ENCODE measurements at regions not wholly inside any gene's neighbourhood (a gene's known extent, or its start where the extent isn't known, plus 50 kb on each side); places are given as distances from the start of the nearest gene placed in this dataset.
"Not testable (repeated sequence)": the region's sequence is repeated elsewhere in the genome, so short reads cannot be mapped to it uniquely, and the experiment has no call there.

DNA sequence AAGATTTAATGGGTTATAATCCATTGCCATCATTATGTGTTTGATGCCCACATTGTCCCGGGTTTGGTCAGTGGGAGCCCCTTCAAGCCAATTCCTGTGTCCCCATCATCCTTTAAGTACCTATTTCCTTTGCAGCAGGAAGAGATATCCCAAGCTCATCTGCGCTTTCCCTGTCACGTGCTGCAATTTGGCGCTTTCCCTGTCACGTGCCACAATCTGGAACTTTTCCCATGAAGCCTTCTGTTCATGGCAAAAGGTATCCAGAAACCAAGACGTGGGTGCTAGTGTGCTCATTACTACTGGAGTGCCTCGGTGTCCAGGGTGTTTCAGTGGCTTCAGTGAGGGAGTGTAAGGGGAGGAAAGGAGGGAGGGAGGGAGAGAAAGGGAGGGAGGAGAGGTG lies 168.5 kb downstream of the NPIPB11 start:
- Histone ChIP-seq H3K27ac (ENCODE audit: low read length) (no peak overlapping the region), H3K4me1 (ENCODE audit: control insufficient read depth, low read depth, low read length) (no peaks in the 10 kb centered on the region), H3K27me3 (ENCODE audit: control insufficient read depth, insufficient read depth, low read length) (no peaks in the 10 kb centered on the region), H3K9ac (ENCODE audit: low read length) (no peak overlapping the region), H3K36me3 (ENCODE audit: control insufficient read depth, low read depth, low read length) (no peaks in the 10 kb centered on the region), H3K9me3 (ENCODE audit: control insufficient read depth, low read depth, low read length) (no peaks in the 10 kb centered on the region), H3K4me3 (ENCODE audit: low read length) (no peak overlapping the region)

DNA sequence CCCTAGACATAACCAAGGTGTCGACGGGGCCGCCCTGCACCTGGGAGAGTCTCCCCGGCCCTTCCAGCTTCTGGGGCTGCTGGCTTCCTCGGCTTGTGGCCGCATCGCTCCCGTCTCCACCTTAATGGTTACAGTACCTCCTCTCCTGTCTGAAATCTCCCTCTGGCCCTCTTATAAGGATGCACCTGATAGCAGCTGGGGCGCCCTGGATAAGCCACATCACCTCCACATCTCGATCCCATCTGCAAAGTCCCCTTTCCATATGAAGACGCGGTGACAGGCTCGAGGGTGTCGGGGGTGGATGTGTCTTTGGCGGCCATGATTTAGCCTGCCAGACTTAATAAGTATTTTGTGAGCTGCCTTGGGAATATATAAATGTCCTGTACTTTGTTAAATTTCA lies 169.0 kb downstream of the NPIPB11 start:
- not testable (repeated sequence) for H3K4me1 ChIP-seq (ENCODE audit: control insufficient read depth, low read depth, low read length); H3K4me3 ChIP-seq (ENCODE audit: low read length); H3K27me3 ChIP-seq (ENCODE audit: control insufficient read depth, insufficient read depth, low read length); H3K27ac ChIP-seq (ENCODE audit: low read length); H3K9me3 ChIP-seq (ENCODE audit: control insufficient read depth, low read depth, low read length); H3K36me3 ChIP-seq (ENCODE audit: control insufficient read depth, low read depth, low read length); H3K9ac ChIP-seq (ENCODE audit: low read length)

DNA sequence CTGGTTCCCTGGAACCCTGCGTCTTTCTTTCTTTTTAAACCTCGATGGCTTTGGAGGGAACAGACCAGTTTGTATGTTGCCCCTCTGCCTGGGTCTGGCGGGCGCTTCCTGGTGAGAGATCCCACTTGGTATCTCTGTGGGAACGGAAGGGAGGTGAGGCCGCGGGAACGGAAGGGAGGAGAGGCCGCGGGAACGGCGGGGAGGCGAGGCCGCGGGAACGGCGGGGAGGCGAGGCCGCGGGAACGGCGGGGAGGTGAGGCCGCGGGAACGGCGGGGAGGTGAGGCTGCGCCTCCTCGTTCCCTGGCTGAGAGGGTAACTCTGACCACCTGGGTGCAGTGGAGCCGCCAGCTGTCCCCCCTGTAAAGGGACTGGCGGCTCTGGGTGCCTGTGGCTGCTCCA lies 169.5 kb downstream of the NPIPB11 start:
- H3K27me3 ChIP-seq (ENCODE audit: control insufficient read depth, insufficient read depth, low read length); H3K4me1 ChIP-seq (ENCODE audit: control insufficient read depth, low read depth, low read length); H3K36me3 ChIP-seq (ENCODE audit: control insufficient read depth, low read depth, low read length); H3K4me3 ChIP-seq (ENCODE audit: low read length); H3K27ac ChIP-seq (ENCODE audit: low read length); H3K9me3 ChIP-seq (ENCODE audit: control insufficient read depth, low read depth, low read length); H3K9ac ChIP-seq (ENCODE audit: low read length): not testable (repeated sequence)

DNA sequence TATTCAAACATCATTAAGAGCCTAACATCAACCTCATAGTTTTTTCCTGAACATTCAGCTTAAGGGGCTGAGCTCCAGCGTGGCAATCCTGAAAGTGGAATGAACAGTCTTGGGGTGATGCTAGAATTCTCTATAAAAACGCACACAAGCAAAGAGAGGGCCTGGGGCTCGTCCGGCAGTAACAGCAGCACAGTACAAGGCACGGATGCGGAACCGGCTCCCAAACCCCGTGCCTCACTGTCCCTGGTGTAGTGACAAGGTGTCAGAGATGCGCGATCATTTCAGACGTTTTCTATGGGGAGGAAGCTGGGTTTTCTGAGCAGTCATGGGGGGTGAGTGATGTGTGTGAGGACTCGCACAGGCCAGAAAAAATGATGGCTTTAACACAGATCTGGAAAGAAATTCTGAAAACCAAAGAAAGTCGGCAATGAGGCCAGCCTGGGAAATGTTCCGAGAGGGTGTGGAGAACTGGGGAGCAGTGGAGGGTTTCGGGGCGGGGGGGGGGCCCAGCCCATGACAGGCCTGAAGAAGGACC lies 170.6 kb downstream of the NPIPB11 start:
- H3K27me3 ChIP-seq (ENCODE audit: control insufficient read depth, insufficient read depth, low read length); H3K4me1 ChIP-seq (ENCODE audit: control insufficient read depth, low read depth, low read length); H3K9me3 ChIP-seq (ENCODE audit: control insufficient read depth, low read depth, low read length); H3K9ac ChIP-seq (ENCODE audit: low read length); H3K4me3 ChIP-seq (ENCODE audit: low read length); H3K36me3 ChIP-seq (ENCODE audit: control insufficient read depth, low read depth, low read length); H3K27ac ChIP-seq (ENCODE audit: low read length): not testable (repeated sequence)

DNA sequence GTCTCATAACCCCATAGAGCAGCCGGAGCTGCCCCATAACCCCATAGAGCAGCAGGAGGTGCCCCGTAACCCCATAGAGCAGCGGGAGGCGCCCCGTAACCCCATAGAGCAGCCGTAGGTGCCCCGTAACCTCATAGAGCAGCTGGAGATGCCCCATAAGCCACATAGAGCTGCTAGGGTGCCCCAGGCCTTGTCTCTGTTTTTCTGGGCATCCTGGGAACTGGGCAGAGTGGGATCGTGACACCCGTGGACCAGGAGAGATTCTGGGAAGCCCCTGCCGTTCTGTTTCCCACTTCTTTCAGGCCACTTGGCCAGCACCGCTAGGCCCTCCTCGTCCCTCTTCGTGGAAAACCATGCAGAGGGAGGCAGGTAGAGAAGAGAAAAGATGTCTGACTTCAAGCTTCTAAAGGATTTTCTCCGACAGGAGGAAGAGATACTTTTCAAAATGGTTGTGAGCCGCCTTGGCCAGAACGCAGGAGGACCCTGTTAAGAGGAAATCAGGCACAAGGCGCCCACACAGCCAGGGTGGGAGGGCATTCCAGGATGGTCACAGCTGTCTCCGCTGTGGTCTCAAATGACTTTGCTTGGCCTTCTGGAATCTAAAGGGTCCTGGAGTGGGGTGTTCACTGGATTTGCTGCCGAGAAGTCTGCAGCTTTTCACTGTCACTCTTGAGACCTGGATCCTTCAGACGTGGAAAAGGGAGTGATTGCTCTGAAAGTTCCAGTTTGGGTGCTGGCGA lies 171.8 kb downstream of the NPIPB11 start:
- not testable (repeated sequence) for H3K4me3 ChIP-seq (ENCODE audit: low read length); H3K9ac ChIP-seq (ENCODE audit: low read length); H3K36me3 ChIP-seq (ENCODE audit: control insufficient read depth, low read depth, low read length); H3K4me1 ChIP-seq (ENCODE audit: control insufficient read depth, low read depth, low read length); H3K27ac ChIP-seq (ENCODE audit: low read length); H3K27me3 ChIP-seq (ENCODE audit: control insufficient read depth, insufficient read depth, low read length); H3K9me3 ChIP-seq (ENCODE audit: control insufficient read depth, low read depth, low read length)

DNA sequence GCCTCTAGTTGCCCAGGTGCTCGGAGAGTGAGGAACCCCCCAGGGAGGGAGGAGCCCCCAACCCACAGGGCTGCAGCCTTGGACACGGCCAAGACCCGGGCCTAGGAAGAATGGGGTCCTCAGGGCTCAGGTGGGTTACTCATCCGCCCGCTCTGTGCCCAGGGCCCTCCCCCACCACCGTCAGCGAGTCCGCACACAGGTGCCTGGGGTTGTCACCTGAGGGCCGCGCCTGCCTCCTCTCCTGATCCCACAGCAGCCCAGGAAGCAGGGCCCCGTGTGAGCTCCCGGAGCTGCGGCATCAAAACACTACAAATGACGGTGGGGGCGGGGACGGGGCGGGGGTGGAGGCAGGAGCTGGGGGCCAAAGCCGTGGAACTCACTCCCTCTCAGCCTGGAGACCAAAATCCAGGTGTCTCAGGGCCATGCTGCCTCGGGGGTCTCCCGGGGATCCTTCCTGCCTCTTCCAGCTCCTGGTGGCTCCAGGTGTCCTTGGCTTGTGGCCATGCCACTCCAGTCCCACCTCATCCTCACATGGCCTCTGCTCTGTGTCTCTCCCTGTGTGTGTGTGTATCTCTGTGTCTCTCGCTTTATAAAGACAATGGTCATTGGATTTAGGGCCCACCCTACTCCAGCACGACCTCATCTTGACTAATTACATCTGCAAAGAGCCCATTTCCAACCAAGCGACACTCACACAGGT lies 172.7 kb downstream of the NPIPB11 start:
- not testable (repeated sequence) for H3K27ac ChIP-seq (ENCODE audit: low read length); H3K27me3 ChIP-seq (ENCODE audit: control insufficient read depth, insufficient read depth, low read length); H3K4me3 ChIP-seq (ENCODE audit: low read length); H3K36me3 ChIP-seq (ENCODE audit: control insufficient read depth, low read depth, low read length); H3K9ac ChIP-seq (ENCODE audit: low read length); H3K4me1 ChIP-seq (ENCODE audit: control insufficient read depth, low read depth, low read length); H3K9me3 ChIP-seq (ENCODE audit: control insufficient read depth, low read depth, low read length)

DNA sequence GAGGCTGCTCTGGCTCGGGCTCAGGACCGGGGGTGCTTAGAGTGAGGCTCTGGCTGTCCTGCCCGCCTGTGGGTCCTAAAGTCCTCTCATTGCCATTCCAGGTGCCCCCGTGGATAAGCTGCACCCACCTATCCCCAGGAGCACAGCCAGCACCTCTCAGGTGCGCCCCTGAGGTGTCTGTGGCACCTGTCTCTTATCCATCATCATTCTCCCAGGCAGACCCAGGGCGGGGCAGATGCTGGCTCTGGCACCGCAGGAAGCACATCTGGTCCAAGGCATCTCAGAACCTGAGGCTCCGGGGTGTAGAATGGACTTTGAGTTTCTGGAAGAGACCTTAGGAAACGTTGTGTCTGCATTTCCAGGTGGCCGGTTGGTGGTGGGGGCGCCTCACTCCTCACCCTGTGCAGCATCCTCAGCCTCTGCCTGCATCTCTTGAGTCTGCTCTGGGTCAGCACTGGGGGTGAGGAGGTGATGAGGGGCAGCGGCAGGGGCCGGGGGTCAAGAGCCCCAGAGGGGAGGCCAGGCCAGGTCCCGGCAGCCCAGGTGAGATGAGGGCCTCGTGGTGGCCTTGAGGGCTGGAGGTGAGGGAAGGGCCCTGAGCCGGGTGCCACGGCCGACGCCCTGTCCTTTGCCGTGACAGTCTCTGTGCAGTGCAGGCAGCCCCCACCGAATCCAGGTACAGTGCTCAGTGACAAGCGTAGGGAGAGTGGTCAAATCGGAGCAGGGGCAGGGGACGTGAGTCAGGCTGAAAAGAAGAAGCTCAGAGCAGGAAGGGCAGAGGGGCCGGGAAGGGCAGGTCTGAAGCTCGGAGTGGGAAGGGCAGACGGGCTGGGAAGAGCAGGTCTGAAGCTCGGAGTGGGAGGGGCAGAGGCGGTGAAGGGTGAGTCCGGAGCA lies 173.5 kb downstream of the NPIPB11 start:
- H3K9ac ChIP-seq (ENCODE audit: low read length): no peak overlapping the region
- H3K36me3 ChIP-seq (ENCODE audit: control insufficient read depth, low read depth, low read length): no peaks in the 10 kb centered on the region
- no peaks in the 10 kb centered on the region for H3K4me1 ChIP-seq (ENCODE audit: control insufficient read depth, low read depth, low read length)
- H3K9me3 ChIP-seq (ENCODE audit: control insufficient read depth, low read depth, low read length): no peaks in the 10 kb centered on the region
- no peaks in the 10 kb centered on the region for H3K27me3 ChIP-seq (ENCODE audit: control insufficient read depth, insufficient read depth, low read length)
- H3K27ac ChIP-seq (ENCODE audit: low read length): no peak overlapping the region
- H3K4me3 ChIP-seq (ENCODE audit: low read length): no peak overlapping the region

DNA sequence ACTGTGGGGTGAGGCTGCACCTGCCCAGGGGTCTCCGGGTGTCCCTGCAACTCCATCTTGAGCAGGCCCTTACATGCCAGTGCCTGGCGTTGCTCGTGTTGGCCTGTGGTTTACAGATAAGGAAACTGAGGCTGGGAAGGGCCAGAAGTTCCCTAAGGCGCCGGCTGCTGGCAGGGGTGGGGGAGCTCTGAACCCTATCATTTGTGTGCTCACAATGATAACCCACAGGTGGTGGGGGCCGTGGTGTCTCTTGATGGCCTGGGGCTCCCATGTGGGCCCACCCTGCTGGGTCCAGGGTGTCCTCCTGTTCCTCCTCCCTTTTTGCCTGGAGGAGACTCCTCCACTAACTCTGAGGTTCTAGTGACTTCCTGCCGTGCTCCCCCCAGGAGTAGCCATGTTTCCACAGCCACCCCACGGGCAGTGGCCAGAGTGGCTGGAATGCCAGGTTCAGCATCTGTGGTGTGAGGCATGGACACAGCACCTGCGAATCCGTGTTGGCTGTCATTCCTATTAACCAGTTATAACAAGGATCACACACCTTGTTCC lies 174.3 kb downstream of the NPIPB11 start:
- not testable (repeated sequence) for H3K27ac ChIP-seq (ENCODE audit: low read length); H3K4me3 ChIP-seq (ENCODE audit: low read length)

DNA sequence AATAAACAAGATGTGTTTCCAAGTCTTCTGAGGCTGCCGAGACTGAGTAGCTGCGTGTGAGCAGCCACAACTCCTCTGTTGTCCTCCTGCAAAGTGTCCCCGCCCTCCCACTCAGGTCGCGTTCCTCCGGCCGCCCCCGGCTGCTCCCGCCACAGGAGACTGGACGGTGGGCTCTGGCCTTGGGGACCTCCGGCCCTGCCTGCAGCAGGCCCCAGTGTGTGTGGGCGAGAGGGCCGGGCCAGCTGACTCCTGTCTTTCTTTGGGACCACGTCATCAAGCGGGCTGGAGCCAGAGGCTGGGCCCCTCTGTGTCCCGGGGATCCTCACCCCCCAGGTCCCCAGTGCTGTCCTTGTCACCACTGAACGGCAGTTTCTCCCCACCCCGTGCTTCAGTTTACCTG lies 175.3 kb downstream of the NPIPB11 start:
- H3K27me3 ChIP-seq (ENCODE audit: control insufficient read depth, insufficient read depth, low read length): no peaks in the 10 kb centered on the region
- no peaks in the 10 kb centered on the region for H3K4me1 ChIP-seq (ENCODE audit: control insufficient read depth, low read depth, low read length)
- no peak overlapping the region for H3K27ac ChIP-seq (ENCODE audit: low read length)
- H3K4me3 ChIP-seq (ENCODE audit: low read length): no peak overlapping the region
- no peaks in the 10 kb centered on the region for H3K36me3 ChIP-seq (ENCODE audit: control insufficient read depth, low read depth, low read length)
- no peak overlapping the region for H3K9ac ChIP-seq (ENCODE audit: low read length)
- H3K9me3 ChIP-seq (ENCODE audit: control insufficient read depth, low read depth, low read length): no peaks in the 10 kb centered on the region

More for the DNA sequence above, 174.3 kb downstream of the NPIPB11 start:
- not testable (repeated sequence) for H3K36me3 ChIP-seq (ENCODE audit: control insufficient read depth, low read depth, low read length); H3K27me3 ChIP-seq (ENCODE audit: control insufficient read depth, insufficient read depth, low read length); H3K9ac ChIP-seq (ENCODE audit: low read length); H3K9me3 ChIP-seq (ENCODE audit: control insufficient read depth, low read depth, low read length); H3K4me1 ChIP-seq (ENCODE audit: control insufficient read depth, low read depth, low read length)

DNA sequence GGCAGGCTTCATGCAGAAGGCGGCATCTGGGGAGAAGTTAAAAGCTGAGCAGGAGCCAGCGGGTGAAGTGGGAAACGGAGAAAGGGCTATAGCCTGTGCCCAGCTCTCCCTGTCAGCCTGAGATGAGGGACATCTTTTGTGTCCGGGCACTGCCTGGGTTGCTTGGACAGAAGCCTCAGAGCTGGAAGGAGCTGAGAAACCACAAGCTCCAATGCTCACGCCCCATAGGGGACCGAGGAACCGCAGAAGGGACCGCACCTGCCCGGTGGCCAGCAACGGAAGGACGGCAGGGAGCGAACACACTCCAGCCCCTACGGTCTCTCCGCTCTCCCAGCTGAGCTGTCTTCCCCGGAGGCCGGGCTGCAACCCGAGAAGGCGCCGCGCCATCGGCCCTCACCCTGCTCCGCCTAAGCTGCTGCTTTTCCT lies 175.8 kb downstream of the NPIPB11 start:
- H3K36me3 ChIP-seq (ENCODE audit: control insufficient read depth, low read depth, low read length): no peaks in the 10 kb centered on the region
- H3K27ac ChIP-seq (ENCODE audit: low read length): no peak overlapping the region
- no peak overlapping the region for H3K9ac ChIP-seq (ENCODE audit: low read length)
- no peaks in the 10 kb centered on the region for H3K9me3 ChIP-seq (ENCODE audit: control insufficient read depth, low read depth, low read length)
- no peaks in the 10 kb centered on the region for H3K27me3 ChIP-seq (ENCODE audit: control insufficient read depth, insufficient read depth, low read length)
- no peaks in the 10 kb centered on the region for H3K4me1 ChIP-seq (ENCODE audit: control insufficient read depth, low read depth, low read length)
- no peak overlapping the region for H3K4me3 ChIP-seq (ENCODE audit: low read length)

DNA sequence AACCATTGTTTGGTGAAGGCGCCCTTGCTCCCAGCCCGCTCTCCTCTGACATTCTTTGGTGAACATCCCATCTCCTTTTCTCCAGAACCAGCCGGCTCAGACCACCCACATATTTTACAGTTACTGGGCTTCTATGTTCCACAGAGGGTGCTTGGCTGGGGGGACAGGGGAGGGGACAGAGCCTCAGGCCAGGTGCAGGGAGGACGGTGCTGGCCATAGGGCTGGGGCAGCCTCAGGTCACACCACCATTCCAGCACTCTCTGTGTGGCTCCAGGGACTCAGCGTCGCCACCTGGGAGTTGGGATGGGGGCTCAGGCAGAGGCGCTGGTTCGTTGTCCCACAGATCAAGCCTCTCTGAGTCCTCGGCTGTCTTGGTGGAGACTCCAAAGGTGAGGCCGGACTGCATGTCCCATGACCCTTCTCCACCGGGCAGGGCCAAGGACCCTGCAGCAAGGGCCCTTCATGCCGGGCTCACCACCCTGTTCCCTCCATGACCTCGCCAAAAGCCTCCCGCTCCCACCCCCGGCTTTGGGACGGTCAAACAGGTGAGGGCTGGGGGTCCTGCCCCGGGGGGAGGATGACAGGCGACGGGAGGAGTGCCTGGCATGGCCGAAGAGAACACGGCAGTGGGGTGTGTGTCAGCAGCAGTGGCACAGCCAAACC lies 176.4 kb downstream of the NPIPB11 start:
- not testable (repeated sequence) for H3K4me3 ChIP-seq (ENCODE audit: low read length); H3K36me3 ChIP-seq (ENCODE audit: control insufficient read depth, low read depth, low read length); H3K4me1 ChIP-seq (ENCODE audit: control insufficient read depth, low read depth, low read length); H3K9ac ChIP-seq (ENCODE audit: low read length); H3K9me3 ChIP-seq (ENCODE audit: control insufficient read depth, low read depth, low read length); H3K27ac ChIP-seq (ENCODE audit: low read length); H3K27me3 ChIP-seq (ENCODE audit: control insufficient read depth, insufficient read depth, low read length)

Measured in iPS-18a (cell line).